ENCODE measurements at regions not wholly inside any gene's neighbourhood (a gene's known extent, or its start where the extent isn't known, plus 50 kb on each side); places are given as distances from the start of the nearest gene placed in this dataset.

DNA sequence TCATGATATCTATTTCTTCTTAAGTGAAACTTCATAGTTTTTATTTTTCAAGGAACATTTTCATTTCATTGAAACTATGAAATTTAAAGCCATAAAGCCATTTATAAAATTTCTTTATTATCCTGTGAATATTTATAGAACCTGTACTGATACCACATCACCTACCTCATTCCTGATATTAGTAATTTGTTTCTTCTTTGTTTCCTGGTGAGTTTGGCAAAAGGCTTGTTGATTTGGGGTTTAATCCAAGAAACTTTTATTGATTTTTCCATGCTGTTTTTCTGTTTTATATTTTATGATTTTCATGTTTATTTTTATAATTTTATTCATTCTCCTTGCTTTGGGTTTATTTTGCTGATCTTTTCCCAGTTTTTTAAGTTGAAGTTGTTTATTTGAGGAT lies 669.4 kb downstream of the NXPH1 start:
- TF ChIP-seq, protein P1, sequence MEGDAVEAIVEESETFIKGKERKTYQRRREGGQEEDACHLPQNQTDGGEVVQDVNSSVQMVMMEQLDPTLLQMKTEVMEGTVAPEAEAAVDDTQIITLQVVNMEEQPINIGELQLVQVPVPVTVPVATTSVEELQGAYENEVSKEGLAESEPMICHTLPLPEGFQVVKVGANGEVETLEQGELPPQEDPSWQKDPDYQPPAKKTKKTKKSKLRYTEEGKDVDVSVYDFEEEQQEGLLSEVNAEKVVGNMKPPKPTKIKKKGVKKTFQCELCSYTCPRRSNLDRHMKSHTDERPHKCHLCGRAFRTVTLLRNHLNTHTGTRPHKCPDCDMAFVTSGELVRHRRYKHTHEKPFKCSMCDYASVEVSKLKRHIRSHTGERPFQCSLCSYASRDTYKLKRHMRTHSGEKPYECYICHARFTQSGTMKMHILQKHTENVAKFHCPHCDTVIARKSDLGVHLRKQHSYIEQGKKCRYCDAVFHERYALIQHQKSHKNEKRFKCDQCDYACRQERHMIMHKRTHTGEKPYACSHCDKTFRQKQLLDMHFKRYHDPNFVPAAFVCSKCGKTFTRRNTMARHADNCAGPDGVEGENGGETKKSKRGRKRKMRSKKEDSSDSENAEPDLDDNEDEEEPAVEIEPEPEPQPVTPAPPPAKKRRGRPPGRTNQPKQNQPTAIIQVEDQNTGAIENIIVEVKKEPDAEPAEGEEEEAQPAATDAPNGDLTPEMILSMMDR (IDR thresholded peaks at IDR 0.05; ENCODE audit: insufficient read depth, low read depth, low read length): no peak
- no peak for TF ChIP-seq EZH2 (IDR thresholded peaks at IDR 0.05; ENCODE audit: insufficient read depth, low read length)

All from astrocyte (in vitro differentiated cells and primary cell).